ENCODE measurements at regions not wholly inside any gene's neighbourhood (a gene's known extent, or its start where the extent isn't known, plus 50 kb on each side); places are given as distances from the start of the nearest gene placed in this dataset.

GRCh38 chr14:96746101-96746500 is 51.1 kb upstream of the VRK1 start (continued):
- peak; percentile 47 for TF ChIP-seq USF2 (CRISPR knock-in tag; IDR thresholded peaks at IDR 0.05)
- peak; percentile 46; the same call in 1 of the 2 replicates for TF ChIP-seq CBFA2T2 (conservative IDR thresholded peaks at IDR 0.05)
- no peak for TF ChIP-seq ZBTB49 (CRISPR knock-in tag; IDR thresholded peaks at IDR 0.05; ENCODE audit: borderline replicate concordance)
- TF ChIP-seq USF1 (CRISPR knock-in tag; IDR thresholded peaks at IDR 0.05) = 0 out of 2 replicates have a peak, but pooled peaks have one; percentile 44
- TF ChIP-seq SNIP1 (IDR thresholded peaks at IDR 0.05; ENCODE audit: low read depth) = no peak
- peak; percentile 69; the same call in 1 of the 2 replicates for TF ChIP-seq TOE1 (IDR thresholded peaks at IDR 0.05; ENCODE audit: borderline replicate concordance)
- no peak for TF ChIP-seq TOE1 (CRISPR knock-in tag; IDR thresholded peaks at IDR 0.05; ENCODE audit: borderline replicate concordance, low read depth)
- TF ChIP-seq HES1 (IDR thresholded peaks at IDR 0.05; ENCODE audit: low read depth) = no peak
- TF ChIP-seq RAD51 (IDR thresholded peaks at IDR 0.05; ENCODE audit: borderline replicate concordance, low read depth) = peak; percentile 85
- no peak for TF ChIP-seq TRIM24 (IDR thresholded peaks at IDR 0.05)
- TF ChIP-seq ZBTB2 (IDR thresholded peaks at IDR 0.05) = no peak
- no peak for TF ChIP-seq GTF2B (IDR thresholded peaks at IDR 0.05; ENCODE audit: extremely low read depth, insufficient read length)
- TF ChIP-seq ZNF212 (CRISPR knock-in tag; IDR thresholded peaks at IDR 0.05) = no peak
- TF ChIP-seq TAF9B (IDR thresholded peaks at IDR 0.05; ENCODE audit: partially characterized antibody) = no peak
- TF ChIP-seq THRB (CRISPR knock-in tag; conservative IDR thresholded peaks at IDR 0.05) = no peak
- TF ChIP-seq ZNF224 (CRISPR knock-in tag; IDR thresholded peaks at IDR 0.05) = no peak
- no peak for TF ChIP-seq NR1H2 (CRISPR knock-in tag; IDR thresholded peaks at IDR 0.05)
- TF ChIP-seq E2F6 (IDR thresholded peaks at IDR 0.05; ENCODE audit: borderline replicate concordance in 1 of 2, extremely low read depth in 1 of 2, insufficient read depth in 1 of 2, insufficient read length in 1 of 2, low read depth in 1 of 2, low read length in 1 of 2, poor library complexity in 1 of 2, severe bottlenecking in 1 of 2) = no peak
- TF ChIP-seq CTBP1 (IDR thresholded peaks at IDR 0.05; ENCODE audit: borderline replicate concordance) = no peak

All from K562 (cell line).